ENCODE measurements at regions not wholly inside any gene's neighbourhood (a gene's known extent, or its start where the extent isn't known, plus 50 kb on each side); places are given as distances from the start of the nearest gene placed in this dataset.
"Not testable (repeated sequence)": the region's sequence is repeated elsewhere in the genome, so short reads cannot be mapped to it uniquely, and the experiment has no call there.

GRCh38 chr3:166263460-166263859 lies 426.2 kb upstream of the BCHE start:
- TF ChIP-seq POLR2A (IDR thresholded peaks at IDR 0.05) (no peak), EP300 (IDR thresholded peaks at IDR 0.05) (no peak), POLR2AphosphoS5 (IDR thresholded peaks at IDR 0.05) (no peak)
- TF ChIP-seq, protein P1, sequence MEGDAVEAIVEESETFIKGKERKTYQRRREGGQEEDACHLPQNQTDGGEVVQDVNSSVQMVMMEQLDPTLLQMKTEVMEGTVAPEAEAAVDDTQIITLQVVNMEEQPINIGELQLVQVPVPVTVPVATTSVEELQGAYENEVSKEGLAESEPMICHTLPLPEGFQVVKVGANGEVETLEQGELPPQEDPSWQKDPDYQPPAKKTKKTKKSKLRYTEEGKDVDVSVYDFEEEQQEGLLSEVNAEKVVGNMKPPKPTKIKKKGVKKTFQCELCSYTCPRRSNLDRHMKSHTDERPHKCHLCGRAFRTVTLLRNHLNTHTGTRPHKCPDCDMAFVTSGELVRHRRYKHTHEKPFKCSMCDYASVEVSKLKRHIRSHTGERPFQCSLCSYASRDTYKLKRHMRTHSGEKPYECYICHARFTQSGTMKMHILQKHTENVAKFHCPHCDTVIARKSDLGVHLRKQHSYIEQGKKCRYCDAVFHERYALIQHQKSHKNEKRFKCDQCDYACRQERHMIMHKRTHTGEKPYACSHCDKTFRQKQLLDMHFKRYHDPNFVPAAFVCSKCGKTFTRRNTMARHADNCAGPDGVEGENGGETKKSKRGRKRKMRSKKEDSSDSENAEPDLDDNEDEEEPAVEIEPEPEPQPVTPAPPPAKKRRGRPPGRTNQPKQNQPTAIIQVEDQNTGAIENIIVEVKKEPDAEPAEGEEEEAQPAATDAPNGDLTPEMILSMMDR (IDR thresholded peaks at IDR 0.05), result no peak
- H3K27me3 ChIP-seq, result no peaks in the 10 kb centered on the region
- no peaks in the 10 kb centered on the region for H3K9me3 ChIP-seq
- H3K27ac ChIP-seq, result no peak overlapping the region
- ATAC-seq, result no peak
- no peaks in the 10 kb centered on the region for H3K36me3 ChIP-seq
- H3K4me1 ChIP-seq, result no peaks in the 10 kb centered on the region
- WGBS, 2 donors (ENCODE audit: low coverage in 1 of 2), result 75 to 92% methylated on average over 2 of the region's 2 CpGs
- H3K4me3 ChIP-seq, result no peak overlapping the region

DNA sequence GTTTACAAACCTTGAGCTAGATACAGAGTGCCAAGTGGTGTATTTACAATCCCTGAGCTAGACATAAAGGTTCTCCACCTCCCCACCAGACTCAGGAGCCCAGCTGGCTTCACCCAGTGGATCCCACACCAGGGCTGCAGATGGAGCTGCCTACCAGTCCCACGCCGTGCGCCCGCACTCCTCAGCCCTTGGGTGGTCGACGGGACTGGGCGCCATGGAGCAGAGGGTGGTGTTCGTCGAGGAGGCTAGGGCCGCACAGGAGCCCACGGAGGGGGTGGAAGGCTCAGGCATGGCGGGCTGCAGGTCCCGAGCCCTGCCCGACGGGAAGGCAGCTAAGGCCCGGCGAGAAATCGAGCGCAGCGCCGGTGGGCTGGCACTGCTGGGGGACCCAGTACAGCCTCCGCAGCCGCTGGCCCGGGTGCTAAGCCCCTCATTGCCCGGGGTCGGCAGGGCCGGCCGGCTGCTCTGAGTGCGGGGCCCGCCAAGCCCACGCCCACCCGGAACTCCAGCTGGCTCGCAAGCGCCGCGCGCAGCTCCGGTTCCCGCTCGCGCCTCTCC lies 421.1 kb upstream of the BCHE start:
- WGBS, 2 donors (ENCODE audit: low coverage in 1 of 2), result no CpG with 5 or more reads among the region's 41 CpGs
- not testable (repeated sequence) for H3K27me3 ChIP-seq, H3K4me1 ChIP-seq, H3K9me3 ChIP-seq, H3K27ac ChIP-seq, ATAC-seq, H3K36me3 ChIP-seq, H3K4me3 ChIP-seq

DNA sequence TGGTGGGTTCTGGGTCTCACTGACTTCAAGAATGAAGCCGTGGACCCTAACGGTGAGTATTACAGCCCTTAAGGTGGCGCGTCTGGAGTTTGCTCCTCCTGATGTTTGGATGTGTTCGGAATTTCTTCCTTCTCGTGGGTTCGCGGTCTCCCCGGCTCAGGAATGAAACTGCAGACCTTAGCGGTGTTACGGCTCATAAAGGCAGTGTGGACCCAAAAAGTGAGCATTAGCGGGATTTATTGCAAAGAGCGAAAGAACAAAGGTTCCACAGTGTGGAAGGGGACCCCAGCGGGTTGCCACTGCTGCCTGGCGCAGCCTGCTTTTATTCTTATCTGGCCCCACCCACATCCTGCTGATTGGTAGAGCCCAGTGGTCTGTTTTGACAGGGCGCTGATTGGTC lies 420.5 kb upstream of the BCHE start:
- no peak overlapping the region for H3K27ac ChIP-seq
- H3K36me3 ChIP-seq, result no peaks in the 10 kb centered on the region
- ATAC-seq, result no peak
- no peaks in the 10 kb centered on the region for H3K27me3 ChIP-seq
- no peaks in the 10 kb centered on the region for H3K4me1 ChIP-seq
- H3K9me3 ChIP-seq, result no peaks in the 10 kb centered on the region
- TF ChIP-seq POLR2AphosphoS5 (IDR thresholded peaks at IDR 0.05) (no peak), POLR2A (IDR thresholded peaks at IDR 0.05) (no peak), EP300 (IDR thresholded peaks at IDR 0.05) (no peak)
- TF ChIP-seq, protein P1 (IDR thresholded peaks at IDR 0.05), result no peak
- no peak overlapping the region for H3K4me3 ChIP-seq
- WGBS, 2 donors (ENCODE audit: low coverage in 1 of 2), result 81 to 82% methylated on average over 2 to 10 of the region's 16 CpGs

DNA sequence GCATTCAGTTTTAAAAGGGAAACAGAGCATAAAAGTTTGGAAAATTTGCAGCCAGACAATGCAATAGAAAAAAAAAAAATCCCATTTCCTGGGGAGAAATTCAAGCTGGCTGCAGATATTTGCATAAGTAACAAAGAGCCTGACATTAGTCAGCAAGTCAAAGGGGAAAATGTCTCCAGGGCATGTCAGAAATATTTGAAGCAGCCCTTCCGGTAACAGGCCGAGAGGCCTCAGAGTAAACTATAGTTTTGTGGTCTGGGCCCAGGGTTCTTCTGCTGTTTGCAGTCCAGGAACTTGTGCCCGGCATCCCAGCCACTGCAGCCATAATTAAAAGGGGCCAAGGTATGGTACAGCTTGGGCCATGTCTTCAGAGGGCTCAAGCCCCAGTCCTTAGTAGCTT lies 411.6 kb upstream of the BCHE start:
- TF ChIP-seq POLR2A (IDR thresholded peaks at IDR 0.05), result no peak
- TF ChIP-seq, protein P1 (IDR thresholded peaks at IDR 0.05), result no peak
- TF ChIP-seq POLR2AphosphoS5 (IDR thresholded peaks at IDR 0.05), result no peak
- no peak for TF ChIP-seq EP300 (IDR thresholded peaks at IDR 0.05)
- Histone ChIP-seq H3K27me3 (no peaks in the 10 kb centered on the region), H3K27ac (no peak overlapping the region), H3K9me3 (no peaks in the 10 kb centered on the region), H3K36me3 (no peaks in the 10 kb centered on the region), H3K4me3 (no peak overlapping the region), H3K4me1 (peaks cover 0 to 6% (median 0%) of the 10 kb centered on the region in 3 donors)
- whole genome bisulfite sequencing, 2 donors (ENCODE audit: low coverage in 1 of 2), result 60 to 100% methylated on average over 1 to 3 of the region's 3 CpGs
- ATAC-seq, result no peak

GRCh38 chr3:166243511-166243910 lies 406.3 kb upstream of the BCHE start:
- Histone ChIP-seq H3K27ac (no peak overlapping the region), H3K27me3 (no peaks in the 10 kb centered on the region), H3K9me3 (no peaks in the 10 kb centered on the region), H3K4me3 (no peak overlapping the region), H3K4me1 (no peaks in the 10 kb centered on the region), H3K36me3 (no peaks in the 10 kb centered on the region)
- TF ChIP-seq, protein P1 (IDR thresholded peaks at IDR 0.05), result no peak
- no peak for TF ChIP-seq POLR2AphosphoS5 (IDR thresholded peaks at IDR 0.05)
- TF ChIP-seq POLR2A (IDR thresholded peaks at IDR 0.05), result no peak
- TF ChIP-seq EP300 (IDR thresholded peaks at IDR 0.05), result no peak
- ATAC-seq, result no peak

Data from gastroesophageal sphincter (tissue), 4 donors.